HG02763 (cell line): ENCODE measurements at regions not wholly inside any gene's neighbourhood (a gene's known extent, or its start where the extent isn't known, plus 50 kb on each side); places are given as distances from the start of the nearest gene placed in this dataset.
A peak's percentile ranks its signal among the peaks of the same experiment; 100 is the strongest.

Experiments
- ATAC-seq: cut with Tn5 transposase; IDR thresholded peaks from one replicate; pipeline ENCODE4 v1.9.1; 2021; ENCODE audit warnings: mild to moderate bottlenecking, moderate library complexity; ENCODE audit not compliant: unreplicated experiment

GRCh38 chr16:48105976-48106375, 49.8 kb downstream of the ABCC12 start:
- no peak for ATAC-seq

DNA sequence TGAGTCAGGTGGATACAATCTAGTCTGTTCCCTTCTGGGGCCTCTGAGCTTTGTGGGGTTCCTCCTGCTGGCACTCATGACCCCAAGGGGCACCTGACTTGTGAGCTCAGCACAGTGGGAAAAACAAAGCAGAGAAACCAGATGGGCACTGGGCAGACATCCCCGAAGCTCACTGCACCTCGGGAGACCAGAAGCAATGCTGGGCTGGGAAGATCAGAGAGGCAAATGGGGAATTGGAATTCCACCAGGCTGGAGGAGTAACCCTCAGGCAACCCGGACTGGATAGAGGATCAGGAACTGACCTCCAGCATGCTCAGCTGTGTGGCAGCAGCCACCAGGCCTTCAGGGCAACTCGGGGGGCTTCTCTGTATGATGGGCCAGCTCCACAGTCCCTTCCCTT, 50.3 kb downstream of the ABCC12 start:
- no peak for ATAC-seq

- ATAC-seq: no peak
Observed at GRCh38 chr16:48103591-48103990, 52.2 kb downstream of the ABCC12 start.

- no peak for ATAC-seq
Observed at GRCh38 chr16:48102083-48103008, 53.4 kb downstream of the ABCC12 start.

DNA sequence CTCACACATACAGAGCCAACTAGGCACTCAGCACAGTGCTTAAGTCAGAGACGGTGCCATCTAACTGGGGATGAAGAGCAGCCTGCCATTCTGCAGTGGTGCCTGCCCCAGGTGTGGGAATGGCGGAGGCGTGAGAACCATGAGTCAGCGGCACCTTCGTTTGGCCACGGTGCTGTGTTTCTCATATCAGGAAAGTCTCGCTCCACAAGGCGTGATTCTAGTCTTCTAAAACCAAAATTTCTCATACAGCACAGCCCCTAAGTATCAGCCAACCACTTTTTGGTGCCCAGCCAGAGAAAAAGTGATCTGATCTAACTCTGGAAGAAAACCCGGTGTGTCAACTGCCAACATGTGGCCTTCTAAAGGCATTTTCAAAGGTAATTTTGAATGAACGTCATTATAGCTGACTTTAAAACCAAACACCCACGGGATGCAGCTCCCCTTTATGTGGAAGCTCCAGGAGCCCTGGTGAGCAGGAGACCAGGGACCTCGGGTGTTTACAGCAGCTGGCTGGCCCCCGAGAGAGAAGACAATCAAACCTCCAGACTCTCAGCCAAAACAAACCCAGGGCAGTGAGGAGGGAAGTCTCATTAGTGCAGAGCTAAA, 54.6 kb downstream of the ABCC12 start:
- peak; percentile 72 for ATAC-seq

DNA sequence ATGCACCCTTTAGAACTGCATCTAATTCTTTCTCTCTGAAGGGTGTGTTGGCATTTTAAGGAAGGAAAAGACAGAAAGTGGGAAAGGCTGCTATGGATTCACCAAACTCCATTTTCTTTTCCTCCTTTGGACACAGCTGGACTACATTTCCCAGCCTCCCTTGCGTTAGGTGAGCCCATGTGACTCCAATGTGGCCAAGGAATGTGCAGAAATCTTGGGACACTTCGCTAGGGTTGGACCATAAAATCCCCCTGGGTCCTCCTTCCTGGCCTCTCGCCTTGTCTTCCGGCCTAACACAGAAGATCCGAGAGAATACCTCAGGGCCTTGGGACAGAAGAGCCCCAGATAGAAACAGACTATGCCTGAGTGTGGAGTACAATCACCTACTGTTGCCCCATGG, 56.3 kb downstream of the ABCC12 start:
- no peak for ATAC-seq

DNA sequence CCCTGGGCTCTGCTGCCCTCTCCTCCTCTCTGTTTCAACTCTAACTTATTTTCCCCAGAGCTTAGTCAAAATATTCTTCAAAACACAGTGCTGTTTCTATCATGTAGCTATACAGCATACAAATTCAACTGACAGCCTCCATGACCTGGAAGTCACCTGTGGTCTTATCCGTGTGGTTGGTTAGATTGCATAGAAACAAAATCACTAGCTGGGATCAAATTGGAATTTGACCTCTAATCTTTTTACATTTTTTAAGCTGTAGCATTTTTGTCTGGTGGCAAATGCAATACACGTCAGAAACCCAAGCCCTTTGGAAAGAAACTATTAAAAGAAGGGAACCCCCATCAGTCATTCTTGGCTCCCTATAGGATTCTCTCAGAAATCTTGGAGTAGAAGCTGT, 57.3 kb downstream of the ABCC12 start:
- ATAC-seq: no peak

DNA sequence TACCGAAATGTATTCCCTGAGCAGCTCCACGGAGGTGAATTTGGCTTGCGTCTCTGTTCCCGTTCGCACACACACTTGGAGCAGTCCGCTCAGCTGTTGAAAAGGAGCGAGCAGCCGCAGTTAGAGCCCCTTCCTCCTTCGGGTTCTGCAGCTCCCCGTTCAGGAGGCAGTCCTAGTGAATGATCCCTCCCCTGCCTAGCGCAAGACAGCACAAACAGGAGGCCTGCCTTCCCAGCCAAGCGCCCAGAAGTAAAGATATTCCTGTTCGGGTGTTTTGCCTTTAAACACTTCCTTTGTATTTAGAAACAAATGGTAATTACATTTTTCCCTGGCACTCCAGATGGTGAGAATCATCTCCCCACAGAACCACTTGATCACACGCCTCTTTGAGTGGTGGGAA, 64.7 kb downstream of the ABCC12 start:
- ATAC-seq: no peak

DNA sequence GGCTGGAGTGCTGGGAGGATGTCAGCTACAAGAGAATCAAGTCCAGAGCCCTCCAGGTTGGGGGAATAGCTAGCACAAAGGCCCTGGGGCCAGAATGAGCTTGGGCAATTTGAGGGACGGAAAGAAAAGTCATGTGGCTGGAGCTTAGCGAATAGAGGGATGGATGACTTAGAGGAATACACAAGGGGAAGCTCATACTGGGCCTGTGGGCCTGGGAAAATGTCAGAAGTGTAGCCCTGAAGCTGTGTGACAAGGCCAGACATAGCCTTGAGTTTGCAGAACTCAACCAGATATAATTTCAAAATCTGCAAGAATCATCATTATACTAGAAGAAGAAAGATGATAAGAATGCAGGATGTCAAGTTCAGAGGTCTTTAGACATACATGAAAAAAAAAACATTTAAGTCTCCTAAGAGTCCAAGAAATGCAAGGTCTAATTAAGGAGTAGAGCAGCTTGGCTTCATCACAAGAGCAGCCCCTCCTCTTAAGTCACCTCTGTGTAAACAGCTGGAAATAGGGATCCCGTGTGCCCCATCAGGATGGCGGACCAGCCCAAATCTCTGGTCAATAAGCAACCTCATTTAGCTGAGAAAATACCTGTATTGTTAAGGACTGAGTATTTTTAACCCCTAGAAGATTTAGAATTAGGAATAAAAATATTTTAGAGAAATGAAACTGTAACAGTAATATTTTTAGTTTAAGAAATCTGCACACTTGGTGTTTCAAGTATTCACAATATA, 66.6 kb downstream of the ABCC12 start:
- no peak for ATAC-seq

DNA sequence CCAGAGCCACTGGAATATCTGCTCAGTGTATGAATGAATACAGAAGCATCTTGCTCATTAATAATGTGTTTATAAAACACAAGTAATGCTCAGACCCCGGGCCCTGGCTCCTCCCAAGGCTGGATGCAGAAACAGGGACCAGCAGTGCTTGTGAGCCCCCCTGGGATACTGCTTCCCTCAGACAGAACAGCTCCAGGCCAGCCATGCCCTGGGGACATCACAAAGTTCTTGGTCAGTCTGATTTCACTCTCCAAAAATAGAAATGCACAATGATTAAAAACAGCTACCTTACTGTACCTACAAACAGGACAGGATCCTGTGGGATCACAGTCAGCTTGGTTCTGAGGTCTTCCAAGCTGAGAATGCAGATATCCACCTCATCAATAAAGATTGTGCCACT, 68.2 kb downstream of the ABCC12 start:
- no peak for ATAC-seq

GRCh38 chr16:48086422-48086821, 69.4 kb downstream of the ABCC12 start:
- no peak for ATAC-seq

GRCh38 chr16:48085729-48086128, 70.1 kb downstream of the ABCC12 start:
- no peak for ATAC-seq

DNA sequence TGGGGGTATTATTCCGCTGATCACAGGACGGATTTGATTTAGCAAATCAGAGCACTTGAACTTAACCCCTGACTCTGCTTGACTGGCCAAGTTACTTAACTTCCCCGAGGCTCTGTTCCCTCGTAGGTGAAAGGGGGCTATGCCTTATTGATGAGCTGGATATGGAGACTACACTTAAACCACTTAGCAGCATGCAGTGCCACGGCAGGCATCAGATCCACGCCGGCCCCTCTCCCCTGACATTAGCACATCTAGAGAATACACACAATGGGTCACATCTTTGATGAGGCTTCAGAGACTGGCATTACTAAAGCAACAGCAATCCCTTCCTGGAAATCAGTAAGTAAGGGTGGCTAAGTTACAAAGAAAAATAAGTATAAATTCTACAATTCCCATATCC, 71.0 kb downstream of the ABCC12 start:
- ATAC-seq: no peak

DNA sequence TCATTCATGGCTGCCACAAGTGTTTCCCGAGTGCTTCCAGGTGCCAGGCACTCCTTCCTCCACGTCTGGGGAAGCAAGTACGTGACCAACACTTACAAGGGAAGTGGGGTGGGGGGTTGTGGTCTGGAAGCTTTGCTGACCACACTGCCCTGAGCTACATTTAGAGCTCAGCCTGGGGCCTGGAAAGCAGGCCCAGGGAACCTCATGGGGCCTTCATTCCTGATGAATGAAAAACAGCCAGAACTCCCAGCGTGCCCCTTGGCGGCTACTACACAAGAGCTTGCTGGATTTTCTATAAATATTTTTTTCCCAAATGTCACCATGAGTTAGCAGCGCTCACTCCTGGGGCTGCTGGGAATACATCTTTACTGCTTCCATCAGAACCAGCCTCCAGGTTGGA, 73.3 kb downstream of the ABCC12 start:
- ATAC-seq: no peak

- no peak for ATAC-seq
Observed at GRCh38 chr16:48081656-48082055, 74.1 kb downstream of the ABCC12 start.

DNA sequence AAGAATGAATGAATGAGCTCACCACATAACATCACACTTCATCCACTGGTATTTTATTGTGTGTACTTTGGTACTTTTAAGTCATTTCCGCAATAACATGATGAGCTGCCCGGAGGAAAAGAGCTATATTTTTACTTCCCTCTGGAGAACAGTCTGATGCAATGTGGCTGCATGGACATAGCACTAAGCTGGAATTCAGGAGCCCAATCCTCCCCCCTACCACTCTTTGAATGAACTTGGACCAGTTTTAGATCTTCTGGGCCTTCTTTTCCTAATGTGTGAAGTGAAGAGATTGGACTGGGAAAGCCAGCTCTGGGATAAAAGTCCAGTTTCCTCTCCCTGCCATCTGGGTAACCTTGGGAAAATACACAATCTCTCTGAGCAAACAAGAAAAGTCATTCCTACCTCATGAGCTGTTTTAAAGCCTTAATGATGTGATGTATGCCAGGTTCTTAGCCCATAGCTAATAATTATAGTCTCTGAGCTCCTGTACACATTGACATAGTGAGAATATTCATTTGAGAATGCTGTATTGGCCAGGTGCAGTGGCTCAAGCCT, 79.3 kb downstream of the ABCC12 start:
- no peak for ATAC-seq

- no peak for ATAC-seq
Observed at GRCh38 chr16:48075398-48075797, 80.4 kb downstream of the ABCC12 start.

DNA sequence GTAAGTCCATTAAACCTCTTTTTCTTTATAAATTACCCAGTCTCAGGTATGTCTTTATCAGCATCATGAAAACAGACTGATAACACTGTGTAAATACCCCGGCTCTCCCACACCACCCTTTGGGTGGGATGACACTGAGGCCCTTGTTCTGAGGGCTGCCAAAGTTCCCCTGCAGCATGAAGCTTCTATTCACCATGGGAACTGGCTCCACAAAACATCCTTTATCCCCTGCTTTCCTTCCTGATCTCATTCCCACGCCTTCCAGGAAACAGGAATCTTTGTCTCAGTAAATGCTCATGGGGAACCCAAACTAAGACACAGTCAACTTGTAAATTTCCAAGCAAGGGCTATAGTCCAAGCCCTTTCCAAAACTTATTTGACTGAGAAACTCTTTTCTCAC, 88.4 kb downstream of the ABCC12 start:
- ATAC-seq: no peak

- no peak for ATAC-seq
Observed at GRCh38 chr16:48064971-48065370, 90.8 kb downstream of the ABCC12 start.

DNA sequence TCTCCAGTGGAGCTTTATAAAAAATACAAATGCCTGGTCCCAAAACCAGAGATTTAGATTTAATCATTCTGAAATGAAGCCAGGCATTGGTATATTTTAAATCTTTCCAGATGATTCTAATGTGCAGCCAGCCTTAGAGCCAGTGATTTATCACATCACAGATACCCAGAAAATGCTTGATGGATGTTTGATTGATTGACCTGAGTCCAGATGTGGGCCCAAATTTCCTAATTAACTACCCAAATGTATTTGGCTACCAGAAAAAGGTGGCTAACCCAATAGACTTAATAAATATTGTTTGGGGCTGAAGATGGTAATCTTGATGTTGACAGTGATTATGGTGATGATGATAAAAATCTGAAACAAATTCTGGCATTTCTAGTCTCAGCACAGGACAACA, 93.1 kb downstream of the ABCC12 start:
- ATAC-seq: no peak

- no peak for ATAC-seq
Observed at GRCh38 chr16:48059936-48060335, 95.9 kb downstream of the ABCC12 start.
